Kidney (tissue), 13 donors: ENCODE measurements at regions not wholly inside any gene's neighbourhood (a gene's known extent, or its start where the extent isn't known, plus 50 kb on each side); places are given as distances from the start of the nearest gene placed in this dataset.
"Not testable (repeated sequence)": the region's sequence is repeated elsewhere in the genome, so short reads cannot be mapped to it uniquely, and the experiment has no call there.

ENCODE experiments used
- DNase-seq, 5 donors: peaks; one replicate each; pipeline ENCODE4 v3.0.0-alpha.2; 2013 to 2020
- FAIRE-seq: peaks from 2 replicates; lab custom pipeline; 2012; peaks lifted over from hg19 to GRCh38; lab: Jason Lieb, UNC
- H3K27ac ChIP-seq, 2 donors: one replicate each; pipeline ENCODE4 v1.7.0; 2013; ENCODE audit warnings: low read depth in 2 of 2, low read length in 2 of 2, inconsistent platforms in 1 of 2
- H3K27me3 ChIP-seq: one replicate; pipeline ENCODE4 v1.7.1; 2013; ENCODE audit warnings: low read length, inconsistent platforms; ENCODE audit not compliant: control insufficient read depth, insufficient read depth
- H3K36me3 ChIP-seq, 3 donors: one replicate each; pipeline versions ENCODE4 v1.7.0 to v1.7.1; 2013; ENCODE audit warnings: low read length in 3 of 3, control low read depth in 1 of 3, inconsistent platforms in 1 of 3; ENCODE audit not compliant: insufficient read depth in 3 of 3, control insufficient read depth in 2 of 3
- H3K4me1 ChIP-seq, 3 donors: one replicate each; pipeline versions ENCODE4 v1.7.0 to v1.7.1; 2013; ENCODE audit warnings: low read length in 3 of 3, inconsistent platforms in 1 of 3, low read depth in 1 of 3; ENCODE audit not compliant: control insufficient read depth in 2 of 3, insufficient read depth in 2 of 3
- H3K4me3 ChIP-seq, 3 donors: one replicate each; pipeline versions ENCODE4 v1.7.0 to v1.8.1; 2013; ENCODE audit warnings: low read length in 3 of 3, control low read depth in 1 of 3, inconsistent platforms in 1 of 3
- H3K9ac ChIP-seq, 3 donors: one replicate each; pipeline versions ENCODE4 v1.7.0 to v1.7.1; 2013; ENCODE audit warnings: low read length in 3 of 3, control low read depth in 1 of 3, inconsistent platforms in 1 of 3
- H3K9me3 ChIP-seq, 3 donors: one replicate each; pipeline versions ENCODE4 v1.7.0 to v1.7.1; 2013; ENCODE audit warnings: low read length in 3 of 3, control low read depth in 1 of 3, inconsistent platforms in 1 of 3; ENCODE audit not compliant: control insufficient read depth in 2 of 3, insufficient read depth in 1 of 3
- intact Hi-C: fragments of 100-400 bp; cut with DNase I; formaldehyde crosslinking; loops from one replicate; pipeline ENCODE4 v1.11.1; 2022
- TF ChIP-seq, protein P1 (sequence below): IDR thresholded peaks from 3 replicates; pipeline ENCODE4 v1.5.1; 2012; ENCODE audit warnings: mild to moderate bottlenecking, moderate library complexity, borderline replicate concordance; ENCODE audit not compliant: insufficient read depth; ENCODE audit errors: extremely low read depth
- donor health status: control.
- donor health status: control.
- donor health status: control.
- donor health status: control.
- donor health status: control.
- donor health status: DM: yes; HTN: yes; CAD: no.
- donor health status: Normal renal cell carcinoma (clear cell type).

DNA sequence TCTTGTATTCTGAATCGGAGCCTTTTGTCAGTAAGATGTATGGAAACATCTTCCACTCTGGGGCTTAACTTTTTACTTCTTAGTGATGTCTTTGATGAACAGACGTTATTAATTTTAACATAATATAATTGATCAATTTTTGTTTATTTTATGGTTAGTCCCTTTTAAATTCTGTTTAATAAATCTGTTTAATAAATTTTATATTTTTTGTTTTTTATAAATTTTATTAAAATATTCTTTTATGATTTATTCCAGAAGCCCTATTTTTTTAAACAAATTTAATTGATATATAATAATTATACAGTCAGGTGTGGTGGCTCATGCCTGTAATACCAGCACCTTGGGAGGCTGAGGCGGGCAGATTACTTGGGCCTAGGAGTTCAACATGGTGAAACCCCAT lies 235.1 kb downstream of the AEBP2 start:
- intact Hi-C loops: no loop called here
- Histone ChIP-seq H3K4me3 (no peak overlapping the region), H3K9ac (no peak overlapping the region), H3K27ac (no peak overlapping the region), H3K27me3 (no peaks in the 10 kb centered on the region), H3K36me3 (no peaks in the 10 kb centered on the region), H3K4me1 (no peaks in the 10 kb centered on the region), H3K9me3 (no peaks in the 10 kb centered on the region)
- DNase-seq (no peak), FAIRE-seq (peak; percentile 94)
- TF ChIP-seq, protein P1, sequence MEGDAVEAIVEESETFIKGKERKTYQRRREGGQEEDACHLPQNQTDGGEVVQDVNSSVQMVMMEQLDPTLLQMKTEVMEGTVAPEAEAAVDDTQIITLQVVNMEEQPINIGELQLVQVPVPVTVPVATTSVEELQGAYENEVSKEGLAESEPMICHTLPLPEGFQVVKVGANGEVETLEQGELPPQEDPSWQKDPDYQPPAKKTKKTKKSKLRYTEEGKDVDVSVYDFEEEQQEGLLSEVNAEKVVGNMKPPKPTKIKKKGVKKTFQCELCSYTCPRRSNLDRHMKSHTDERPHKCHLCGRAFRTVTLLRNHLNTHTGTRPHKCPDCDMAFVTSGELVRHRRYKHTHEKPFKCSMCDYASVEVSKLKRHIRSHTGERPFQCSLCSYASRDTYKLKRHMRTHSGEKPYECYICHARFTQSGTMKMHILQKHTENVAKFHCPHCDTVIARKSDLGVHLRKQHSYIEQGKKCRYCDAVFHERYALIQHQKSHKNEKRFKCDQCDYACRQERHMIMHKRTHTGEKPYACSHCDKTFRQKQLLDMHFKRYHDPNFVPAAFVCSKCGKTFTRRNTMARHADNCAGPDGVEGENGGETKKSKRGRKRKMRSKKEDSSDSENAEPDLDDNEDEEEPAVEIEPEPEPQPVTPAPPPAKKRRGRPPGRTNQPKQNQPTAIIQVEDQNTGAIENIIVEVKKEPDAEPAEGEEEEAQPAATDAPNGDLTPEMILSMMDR: no peak

DNA sequence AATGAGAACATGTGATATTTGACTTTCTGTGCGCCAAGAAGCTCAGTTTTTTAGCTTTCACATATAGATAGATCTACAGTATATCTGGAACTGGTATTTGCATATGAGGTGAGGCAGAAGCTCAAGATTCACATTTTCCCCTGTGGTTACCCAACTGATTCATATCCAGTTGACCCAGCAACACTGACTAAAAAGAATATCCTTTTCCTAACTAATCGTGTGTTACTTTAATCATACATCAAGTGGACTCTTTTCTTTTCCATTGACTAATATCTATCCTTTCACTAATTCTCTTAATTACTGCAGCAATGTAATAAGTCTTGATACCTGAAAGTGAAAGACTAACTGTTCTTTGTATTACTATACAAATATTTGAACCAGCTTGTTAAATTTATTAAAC lies 236.1 kb downstream of the AEBP2 start:
- no peaks in the 10 kb centered on the region for H3K4me1 ChIP-seq
- H3K27me3 ChIP-seq: no peaks in the 10 kb centered on the region
- H3K9me3 ChIP-seq: no peaks in the 10 kb centered on the region
- no peak for DNase-seq
- no peak overlapping the region for H3K4me3 ChIP-seq
- H3K27ac ChIP-seq: no peak overlapping the region
- H3K36me3 ChIP-seq: no peaks in the 10 kb centered on the region
- intact Hi-C loops: no loop called here
- no peak overlapping the region for H3K9ac ChIP-seq
- TF ChIP-seq, protein P1: no peak
- no peak for FAIRE-seq

DNA sequence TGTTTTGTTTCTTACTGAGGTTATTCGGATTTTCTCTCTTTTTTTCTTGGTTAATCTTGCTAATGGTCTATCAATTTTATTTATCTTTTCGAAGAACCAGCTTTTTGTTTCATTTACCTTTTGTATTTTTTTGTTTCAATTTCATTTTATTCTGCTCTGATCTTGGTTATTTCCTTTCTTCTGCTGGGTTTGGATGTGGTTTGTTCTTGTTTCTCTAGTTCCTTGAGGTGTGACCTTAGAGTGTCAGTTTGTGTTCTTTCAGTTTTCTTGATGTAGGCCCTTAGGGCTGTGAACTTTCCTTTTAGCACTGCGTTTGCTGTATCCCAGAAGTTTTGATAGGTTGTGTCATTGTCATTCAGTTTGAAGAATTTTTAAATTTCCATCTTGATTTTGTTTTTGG lies 239.2 kb downstream of the AEBP2 start:
- H3K4me3 ChIP-seq, H3K4me1 ChIP-seq, FAIRE-seq, intact Hi-C loops, H3K9me3 ChIP-seq, H3K9ac ChIP-seq, H3K27ac ChIP-seq, H3K27me3 ChIP-seq, H3K36me3 ChIP-seq, DNase-seq: not testable (repeated sequence)

DNA sequence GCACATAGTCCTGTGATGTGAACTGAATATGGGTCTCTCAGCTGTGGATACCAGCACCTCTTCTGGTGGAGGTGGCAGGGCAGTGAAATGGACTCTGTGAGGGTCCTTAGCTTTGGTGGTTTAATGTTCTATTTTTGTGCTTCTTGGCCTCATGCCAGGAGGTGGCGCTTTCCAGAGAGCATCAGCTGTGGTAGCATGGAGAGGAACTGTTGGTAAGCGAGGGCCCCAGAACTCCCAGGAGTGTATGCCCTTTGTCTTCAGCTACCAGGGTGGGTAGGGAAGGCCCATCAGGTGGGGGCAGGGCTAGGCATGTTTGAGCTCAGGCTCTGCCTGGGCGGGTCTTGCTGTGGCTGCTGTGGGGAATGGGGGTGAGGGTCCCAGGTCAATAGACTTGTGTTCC lies 241.7 kb downstream of the AEBP2 start:
- no peak for DNase-seq
- Histone ChIP-seq H3K9ac (no peak overlapping the region), H3K36me3 (no peaks in the 10 kb centered on the region), H3K4me3 (no peak overlapping the region), H3K27ac (no peak overlapping the region), H3K4me1 (no peaks in the 10 kb centered on the region), H3K9me3 (no peaks in the 10 kb centered on the region), H3K27me3 (no peaks in the 10 kb centered on the region)
- intact Hi-C loops: no loop called here
- TF ChIP-seq, protein P1: no peak
- no peak for FAIRE-seq
